Natural killer cell (primary cell): ENCODE measurements at regions not wholly inside any gene's neighbourhood (a gene's known extent, or its start where the extent isn't known, plus 50 kb on each side); places are given as distances from the start of the nearest gene placed in this dataset.

ENCODE experiments used
- ATAC-seq, 3 donors: fragments of 150-1000 bp in 2 of 3; fragments of 200-7000 bp in 1 of 3; cut with Tn5 transposase; 1 replicate in 1 of 3; 2 replicates in 2 of 3; pipeline ENCODE4 v1.10.0; 2021; ENCODE audit warnings: mild to moderate bottlenecking in 2 of 3, moderate library complexity in 2 of 3
- DNase-seq, 2 donors: peaks; one replicate each; pipeline versions ENCODE4 v3.0.0 to v3.0.0-alpha.2; 2013 to 2021; ENCODE audit warnings: mixed read lengths in 1 of 2
- H3K27ac ChIP-seq: one replicate; pipeline ENCODE4 v1.5.1; 2013; ENCODE audit warnings: mild to moderate bottlenecking, low read length
- H3K27me3 ChIP-seq: one replicate; pipeline ENCODE4 v1.6.1; 2013; ENCODE audit warnings: low read length; ENCODE audit not compliant: control insufficient read depth, insufficient read depth
- H3K36me3 ChIP-seq: one replicate; pipeline ENCODE4 v1.6.1; 2013; ENCODE audit warnings: low read length; ENCODE audit not compliant: control insufficient read depth, insufficient read depth
- H3K4me1 ChIP-seq: one replicate; pipeline ENCODE4 v1.6.1; 2013; ENCODE audit warnings: low read length; ENCODE audit not compliant: control insufficient read depth, insufficient read depth
- H3K4me3 ChIP-seq: one replicate; pipeline ENCODE4 v1.5.1; 2013; ENCODE audit warnings: low read length
- H3K9me3 ChIP-seq: one replicate; pipeline ENCODE4 v1.6.1; 2013; ENCODE audit warnings: low read length; ENCODE audit not compliant: control insufficient read depth, insufficient read depth
- H3K27ac Mint-ChIP-seq, 2 donors: one replicate each; pipeline ENCODE4 v1.8.0; 2022; ENCODE audit warnings: mild to moderate bottlenecking in 2 of 2, mixed read lengths in 2 of 2, moderate library complexity in 1 of 2
- H3K27me3 Mint-ChIP-seq, 2 donors: one replicate each; pipeline ENCODE4 v1.8.0; 2022; ENCODE audit warnings: low read depth in 2 of 2, mixed read lengths in 2 of 2
- H3K36me3 Mint-ChIP-seq: one replicate; pipeline ENCODE4 v1.8.0; 2022; ENCODE audit warnings: mixed read lengths
- H3K4me1 Mint-ChIP-seq, 2 donors: one replicate each; pipeline ENCODE4 v1.8.0; 2022; ENCODE audit warnings: mixed read lengths in 2 of 2
- H3K4me3 Mint-ChIP-seq: one replicate; pipeline ENCODE4 v1.8.0; 2022; ENCODE audit warnings: mild to moderate bottlenecking, moderate library complexity, mixed read lengths
- H3K9me3 Mint-ChIP-seq, 2 donors: one replicate each; pipeline ENCODE4 v1.8.0; 2022; ENCODE audit warnings: mixed read lengths in 2 of 2
- WGBS: methylation state at CpG from one replicate; pipeline ENCODE4 v1.1.7; 2013; ENCODE audit warnings: missing lambda C conversion rate; ENCODE audit not compliant: insufficient coverage; 5-methylcytosine and 5-hydroxymethylcytosine counted together
- intact Hi-C: fragments of 100-400 bp; cut with micrococcal nuclease; formaldehyde crosslinking; loops from one replicate; pipeline ENCODE4 v1.14.2; 2022
- TF ChIP-seq, protein P1 (sequence below): fragments of 200-600 bp; IDR thresholded peaks from one replicate; pipeline ENCODE4 v1.8.0; 2022; ENCODE audit warnings: antibody characterized with exemption

GRCh38 chr4:169811476-169811875 is 53.7 kb upstream of the HPF1 start:
- no peaks in the 10 kb centered on the region for H3K36me3 ChIP-seq
- H3K27ac Mint-ChIP-seq: no peak overlapping the region
- TF ChIP-seq, protein P1, sequence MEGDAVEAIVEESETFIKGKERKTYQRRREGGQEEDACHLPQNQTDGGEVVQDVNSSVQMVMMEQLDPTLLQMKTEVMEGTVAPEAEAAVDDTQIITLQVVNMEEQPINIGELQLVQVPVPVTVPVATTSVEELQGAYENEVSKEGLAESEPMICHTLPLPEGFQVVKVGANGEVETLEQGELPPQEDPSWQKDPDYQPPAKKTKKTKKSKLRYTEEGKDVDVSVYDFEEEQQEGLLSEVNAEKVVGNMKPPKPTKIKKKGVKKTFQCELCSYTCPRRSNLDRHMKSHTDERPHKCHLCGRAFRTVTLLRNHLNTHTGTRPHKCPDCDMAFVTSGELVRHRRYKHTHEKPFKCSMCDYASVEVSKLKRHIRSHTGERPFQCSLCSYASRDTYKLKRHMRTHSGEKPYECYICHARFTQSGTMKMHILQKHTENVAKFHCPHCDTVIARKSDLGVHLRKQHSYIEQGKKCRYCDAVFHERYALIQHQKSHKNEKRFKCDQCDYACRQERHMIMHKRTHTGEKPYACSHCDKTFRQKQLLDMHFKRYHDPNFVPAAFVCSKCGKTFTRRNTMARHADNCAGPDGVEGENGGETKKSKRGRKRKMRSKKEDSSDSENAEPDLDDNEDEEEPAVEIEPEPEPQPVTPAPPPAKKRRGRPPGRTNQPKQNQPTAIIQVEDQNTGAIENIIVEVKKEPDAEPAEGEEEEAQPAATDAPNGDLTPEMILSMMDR: no peak
- H3K27me3 ChIP-seq: no peaks in the 10 kb centered on the region
- no peaks in the 10 kb centered on the region for H3K36me3 Mint-ChIP-seq
- 16% methylated on average over 2 of the region's 2 CpGs for WGBS
- no peaks in the 10 kb centered on the region for H3K4me1 ChIP-seq
- ATAC-seq (no peak), DNase-seq (no peak)
- H3K4me3 Mint-ChIP-seq: no peak overlapping the region
- no peaks in the 10 kb centered on the region for H3K4me1 Mint-ChIP-seq
- intact Hi-C loops: no loop called here
- H3K9me3 ChIP-seq: no peaks in the 10 kb centered on the region
- H3K27ac ChIP-seq: no peak overlapping the region
- no peaks in the 10 kb centered on the region for H3K9me3 Mint-ChIP-seq
- H3K4me3 ChIP-seq: no peak overlapping the region
- H3K27me3 Mint-ChIP-seq: peaks cover 12 to 17% of the 10 kb centered on the region in 2 donors

DNA sequence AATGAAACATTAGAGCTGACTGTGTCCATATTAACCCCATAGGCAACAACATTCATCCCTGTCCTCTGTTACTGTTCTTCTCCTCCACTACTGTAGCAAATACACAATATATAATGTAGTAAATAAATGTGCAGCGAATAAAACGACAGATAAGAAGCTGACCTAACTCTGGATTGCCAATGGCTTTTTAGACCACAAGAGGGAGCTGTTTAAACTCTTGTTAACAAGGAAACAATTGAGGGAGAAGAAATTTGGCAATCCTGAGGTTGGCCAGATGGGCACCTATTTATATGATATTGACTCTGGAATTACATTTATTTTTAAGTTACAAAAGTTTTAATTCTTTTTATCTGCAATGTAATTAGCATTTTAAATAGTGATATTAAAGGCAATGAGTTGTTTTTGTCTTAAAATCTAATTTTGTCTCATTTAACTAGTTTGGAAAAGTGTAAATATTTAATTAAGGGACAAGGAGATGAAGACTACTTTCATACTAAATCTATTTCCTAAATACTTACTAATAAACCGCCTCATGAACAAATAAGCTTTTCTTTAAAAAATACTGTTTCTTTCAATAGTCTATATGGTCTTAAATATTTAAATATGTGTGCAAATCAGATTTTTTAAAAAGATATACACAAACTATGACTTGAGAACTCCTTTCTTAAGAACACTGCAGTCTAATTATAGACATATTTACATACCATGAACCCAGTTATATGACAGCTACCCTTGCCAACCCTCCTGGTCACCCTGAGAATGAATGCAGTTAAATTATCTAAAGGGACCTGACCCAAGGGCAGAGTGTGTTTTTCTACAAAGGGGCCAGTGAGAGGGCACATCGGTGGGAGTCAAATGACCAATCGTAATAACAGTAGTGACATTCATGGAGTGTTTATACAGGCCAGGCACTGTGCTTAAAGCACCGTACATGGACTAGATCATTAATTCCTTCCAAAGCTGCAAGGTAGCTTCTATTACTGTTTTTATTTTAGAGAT is 52.9 kb upstream of the HPF1 start:
- Mint-ChIP-seq H3K36me3 (no peaks in the 10 kb centered on the region), H3K27ac (no peak overlapping the region), H3K4me1 (no peaks in the 10 kb centered on the region), H3K27me3 (peaks cover 9% of the 10 kb centered on the region in 2 donors), H3K4me3 (no peak overlapping the region), H3K9me3 (no peaks in the 10 kb centered on the region)
- WGBS: 57% methylated on average over 5 of the region's 6 CpGs
- TF ChIP-seq, protein P1: peak; percentile 86
- intact Hi-C loops: loop anchor here (1.0 kb wide), 2 partner anchors 197 to 237 kb away; no protein-coding TSS in a partner anchor
- H3K4me3 ChIP-seq: no peak overlapping the region
- ATAC-seq (peak in 2 of 3 donors; percentile 46 to 59), DNase-seq (peak in 1 of 2 donors; percentile 74)
- no peaks in the 10 kb centered on the region for H3K9me3 ChIP-seq
- no peak overlapping the region for H3K27ac ChIP-seq
- no peaks in the 10 kb centered on the region for H3K27me3 ChIP-seq
- H3K36me3 ChIP-seq: no peaks in the 10 kb centered on the region
- H3K4me1 ChIP-seq: no peaks in the 10 kb centered on the region

GRCh38 chr4:169807934-169808509 is 50.3 kb upstream of the HPF1 start:
- intact Hi-C loops: no loop called here
- ATAC-seq (no peak), DNase-seq (no peak)
- Mint-ChIP-seq H3K4me3 (no peak overlapping the region), H3K36me3 (no peaks in the 10 kb centered on the region), H3K27me3 (peaks cover 6 to 14% of the 10 kb centered on the region in 2 donors), H3K27ac (no peak overlapping the region), H3K9me3 (no peaks in the 10 kb centered on the region), H3K4me1 (no peaks in the 10 kb centered on the region)
- no peak overlapping the region for H3K27ac ChIP-seq
- H3K4me3 ChIP-seq: no peak overlapping the region
- TF ChIP-seq, protein P1: no peak
- WGBS: 59% methylated on average over 2 of the region's 5 CpGs
- no peaks in the 10 kb centered on the region for H3K27me3 ChIP-seq
- no peaks in the 10 kb centered on the region for H3K4me1 ChIP-seq
- no peaks in the 10 kb centered on the region for H3K9me3 ChIP-seq
- H3K36me3 ChIP-seq: no peaks in the 10 kb centered on the region
